ENCODE measurements at regions not wholly inside any gene's neighbourhood (a gene's known extent, or its start where the extent isn't known, plus 50 kb on each side); places are given as distances from the start of the nearest gene placed in this dataset.
"Not testable (repeated sequence)": the region's sequence is repeated elsewhere in the genome, so short reads cannot be mapped to it uniquely, and the experiment has no call there.

- not testable (repeated sequence) for H3K27ac ChIP-seq; DNase-seq (ENCODE audit: low spot score); H3K4me3 ChIP-seq
Measured at GRCh38 chr19:34620134-34620533, 56.8 kb downstream of the SCGB2B2 start.

DNA sequence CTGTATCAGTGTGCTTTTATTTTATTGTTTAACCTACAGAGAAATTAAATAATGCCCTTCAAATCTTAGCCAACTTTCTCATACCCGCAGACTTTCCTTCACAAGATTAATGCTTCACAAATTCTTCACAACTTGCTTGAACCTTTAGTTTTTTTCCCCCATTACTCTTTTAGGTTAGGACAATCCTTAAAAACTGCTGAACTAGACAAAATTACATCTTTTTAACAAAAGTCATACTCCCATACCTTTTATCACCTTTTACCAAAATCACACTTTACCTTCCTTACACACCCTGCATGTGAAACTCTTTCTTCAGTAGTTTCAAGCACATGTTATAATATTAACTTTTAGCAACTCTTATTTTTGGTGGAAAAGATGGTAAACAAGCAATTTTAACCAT is 58.5 kb downstream of the SCGB2B2 start:
- DNase-seq (ENCODE audit: low spot score) = no peak
- TF ChIP-seq CTCF (IDR thresholded peaks at IDR 0.05) = no peak
- Histone ChIP-seq H3K4me3 (no peak overlapping the region), H3K27ac (no peak overlapping the region)

DNA sequence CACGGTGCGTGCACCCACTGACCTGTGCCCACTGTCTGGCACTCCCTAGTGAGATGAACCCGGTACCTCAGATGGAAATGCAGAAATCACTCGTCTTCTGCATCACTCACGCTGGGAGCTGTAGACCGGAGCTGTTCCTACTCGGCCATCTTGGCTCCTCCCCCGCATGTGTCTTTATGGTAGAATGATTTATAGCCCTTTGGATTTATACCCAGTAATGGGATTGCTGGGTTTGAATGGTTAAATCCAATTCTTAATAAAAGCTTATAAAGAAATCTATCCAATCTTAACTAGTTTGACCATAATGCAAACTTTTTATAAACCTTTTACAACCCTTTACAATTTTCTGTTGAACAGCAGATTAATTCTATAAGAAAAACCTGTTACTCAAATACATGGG is 59.0 kb downstream of the SCGB2B2 start:
- not testable (repeated sequence) for H3K4me3 ChIP-seq; H3K27ac ChIP-seq; DNase-seq (ENCODE audit: low spot score)

- DNase-seq (ENCODE audit: low spot score) = no peak
- Histone ChIP-seq H3K4me3 (no peak overlapping the region), H3K27ac (no peak overlapping the region)
- TF ChIP-seq CTCF (IDR thresholded peaks at IDR 0.05) = no peak
Measured at GRCh38 chr19:34603003-34603402, 74.0 kb downstream of the SCGB2B2 start.

DNA sequence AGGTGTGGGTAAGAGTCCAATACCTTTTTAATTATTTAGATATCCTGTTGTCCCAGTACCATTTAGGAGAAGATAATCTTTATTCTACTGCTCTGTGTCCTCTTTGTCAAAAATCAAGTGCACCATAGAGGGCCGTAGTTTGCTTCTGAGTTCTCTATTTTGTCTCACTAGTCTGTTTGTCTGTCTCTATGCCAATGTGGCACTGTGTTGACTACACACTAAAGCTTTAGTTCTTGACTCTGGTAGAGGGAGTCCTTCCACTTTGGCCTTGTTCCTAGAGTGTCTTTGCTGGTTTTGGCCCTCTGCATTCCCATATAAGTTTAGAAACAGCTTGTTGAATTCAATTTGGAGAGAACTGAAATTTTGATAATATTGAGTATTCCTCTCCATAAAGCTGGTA is 75.9 kb downstream of the SCGB2B2 start:
- H3K4me3 ChIP-seq = no peak overlapping the region
- H3K27ac ChIP-seq = no peak overlapping the region
- DNase-seq (ENCODE audit: low spot score) = no peak
- TF ChIP-seq CTCF (IDR thresholded peaks at IDR 0.05) = no peak

DNA sequence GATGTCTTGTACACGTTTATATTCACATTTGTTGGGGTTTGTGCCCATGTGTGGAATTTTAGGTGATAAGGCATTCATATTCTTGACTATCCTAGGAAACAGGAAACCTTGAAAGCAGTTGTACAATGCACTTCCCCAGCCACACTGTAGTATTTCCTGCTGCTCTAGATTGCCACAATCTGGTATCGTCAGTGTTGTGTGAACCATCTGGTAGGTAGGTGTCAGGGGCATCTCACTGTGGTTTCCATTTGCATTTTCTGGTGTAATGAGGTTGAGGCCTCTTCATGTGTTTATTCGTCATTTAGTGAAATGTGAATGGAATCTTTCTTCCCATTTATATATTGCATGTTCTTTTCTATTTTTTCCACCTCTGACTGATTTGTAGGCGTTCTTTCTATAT is 76.6 kb downstream of the SCGB2B2 start:
- no peak for DNase-seq (ENCODE audit: low spot score)
- Histone ChIP-seq H3K4me3 (no peak overlapping the region), H3K27ac (no peak overlapping the region)
- no peak for TF ChIP-seq CTCF (IDR thresholded peaks at IDR 0.05)

- DNase-seq (ENCODE audit: low spot score) = no peak
- no peak overlapping the region for H3K27ac ChIP-seq
- no peak overlapping the region for H3K4me3 ChIP-seq
- TF ChIP-seq CTCF (IDR thresholded peaks at IDR 0.05) = no peak
Measured at GRCh38 chr19:34598217-34599155, 78.5 kb downstream of the SCGB2B2 start.

DNA sequence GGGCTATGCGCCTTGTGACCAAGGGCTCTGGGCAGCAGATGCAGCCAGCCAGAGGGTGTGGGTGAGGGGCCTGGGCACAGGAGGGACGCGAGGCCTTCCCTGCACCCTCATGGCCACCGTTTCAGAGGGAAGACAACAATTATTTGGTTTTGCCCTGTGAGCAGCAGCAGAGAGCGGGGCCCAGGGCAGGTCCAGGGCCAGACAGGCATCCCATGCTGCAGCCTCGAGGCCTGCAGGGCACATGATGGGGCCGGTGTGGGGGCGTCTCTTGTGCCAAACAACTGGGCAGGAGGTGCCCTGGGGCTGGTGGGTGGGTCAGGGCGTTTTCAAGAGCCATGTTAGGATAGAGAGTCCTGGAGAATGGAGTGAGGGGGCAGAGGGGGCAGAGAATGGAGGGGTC is 79.4 kb downstream of the SCGB2B2 start:
- DNase-seq (ENCODE audit: low spot score) = no peak
- no peak overlapping the region for H3K27ac ChIP-seq
- no peak for TF ChIP-seq CTCF (IDR thresholded peaks at IDR 0.05)
- no peak overlapping the region for H3K4me3 ChIP-seq

Measured in coronary artery (tissue), 2 donors.